ENCODE measurements at regions not wholly inside any gene's neighbourhood (a gene's known extent, or its start where the extent isn't known, plus 50 kb on each side); places are given as distances from the start of the nearest gene placed in this dataset.

DNA sequence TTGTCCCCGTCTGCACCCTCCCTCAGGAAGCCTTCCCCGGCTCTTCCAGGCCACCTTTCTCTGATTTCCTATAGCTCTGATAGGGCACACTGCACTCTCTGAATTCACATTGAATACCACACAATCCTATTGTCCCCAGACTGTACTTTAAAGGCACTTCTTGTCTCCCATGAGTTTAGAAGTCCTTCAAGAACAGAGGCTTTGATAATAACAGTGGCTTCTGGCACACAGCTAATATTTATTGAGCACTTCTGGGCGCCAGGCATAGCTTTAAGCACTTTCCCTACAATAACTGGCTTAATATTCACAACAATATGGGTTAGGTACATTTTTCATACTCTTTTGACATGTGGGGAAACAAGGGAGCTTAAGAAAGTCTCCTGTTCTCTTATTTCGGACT lies 169.7 kb upstream of the IRX6 start:
- TF ChIP-seq POLR2A (conservative IDR thresholded peaks at IDR 0.05) = no peak
- TF ChIP-seq, protein P1, sequence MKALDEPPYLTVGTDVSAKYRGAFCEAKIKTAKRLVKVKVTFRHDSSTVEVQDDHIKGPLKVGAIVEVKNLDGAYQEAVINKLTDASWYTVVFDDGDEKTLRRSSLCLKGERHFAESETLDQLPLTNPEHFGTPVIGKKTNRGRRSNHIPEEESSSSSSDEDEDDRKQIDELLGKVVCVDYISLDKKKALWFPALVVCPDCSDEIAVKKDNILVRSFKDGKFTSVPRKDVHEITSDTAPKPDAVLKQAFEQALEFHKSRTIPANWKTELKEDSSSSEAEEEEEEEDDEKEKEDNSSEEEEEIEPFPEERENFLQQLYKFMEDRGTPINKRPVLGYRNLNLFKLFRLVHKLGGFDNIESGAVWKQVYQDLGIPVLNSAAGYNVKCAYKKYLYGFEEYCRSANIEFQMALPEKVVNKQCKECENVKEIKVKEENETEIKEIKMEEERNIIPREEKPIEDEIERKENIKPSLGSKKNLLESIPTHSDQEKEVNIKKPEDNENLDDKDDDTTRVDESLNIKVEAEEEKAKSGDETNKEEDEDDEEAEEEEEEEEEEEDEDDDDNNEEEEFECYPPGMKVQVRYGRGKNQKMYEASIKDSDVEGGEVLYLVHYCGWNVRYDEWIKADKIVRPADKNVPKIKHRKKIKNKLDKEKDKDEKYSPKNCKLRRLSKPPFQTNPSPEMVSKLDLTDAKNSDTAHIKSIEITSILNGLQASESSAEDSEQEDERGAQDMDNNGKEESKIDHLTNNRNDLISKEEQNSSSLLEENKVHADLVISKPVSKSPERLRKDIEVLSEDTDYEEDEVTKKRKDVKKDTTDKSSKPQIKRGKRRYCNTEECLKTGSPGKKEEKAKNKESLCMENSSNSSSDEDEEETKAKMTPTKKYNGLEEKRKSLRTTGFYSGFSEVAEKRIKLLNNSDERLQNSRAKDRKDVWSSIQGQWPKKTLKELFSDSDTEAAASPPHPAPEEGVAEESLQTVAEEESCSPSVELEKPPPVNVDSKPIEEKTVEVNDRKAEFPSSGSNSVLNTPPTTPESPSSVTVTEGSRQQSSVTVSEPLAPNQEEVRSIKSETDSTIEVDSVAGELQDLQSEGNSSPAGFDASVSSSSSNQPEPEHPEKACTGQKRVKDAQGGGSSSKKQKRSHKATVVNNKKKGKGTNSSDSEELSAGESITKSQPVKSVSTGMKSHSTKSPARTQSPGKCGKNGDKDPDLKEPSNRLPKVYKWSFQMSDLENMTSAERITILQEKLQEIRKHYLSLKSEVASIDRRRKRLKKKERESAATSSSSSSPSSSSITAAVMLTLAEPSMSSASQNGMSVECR (CRISPR knock-in tag; IDR thresholded peaks at IDR 0.05) = no peak

All from K562 (cell line).